ENCODE measurements at regions not wholly inside any gene's neighbourhood (a gene's known extent, or its start where the extent isn't known, plus 50 kb on each side); places are given as distances from the start of the nearest gene placed in this dataset.

- RAD21 ChIA-PET (ENCODE audit: low non-redundant PET in 1 of 2, low total read pairs in 2 of 2, uncharacterized antibody in 2 of 2, unreplicated experiment in 2 of 2): no interaction called here
- no peak for ATAC-seq
- intact Hi-C loops (cut with micrococcal nuclease): no loop called here
- Histone ChIP-seq H3K27me3 (ENCODE audit: insufficient read depth, low read length) (no peaks in the 10 kb centered on the region), H3K27ac (ENCODE audit: low read depth, low read length) (no peak overlapping the region), H3K36me3 (ENCODE audit: control insufficient read depth in 1 of 2, insufficient read depth in 2 of 2, low read length in 2 of 2) (no peaks in the 10 kb centered on the region), H3K4me1 (ENCODE audit: control insufficient read depth in 1 of 2, insufficient read depth in 2 of 2, low read length in 2 of 2) (no peaks in the 10 kb centered on the region), H3K9ac (ENCODE audit: low read length) (no peak overlapping the region), H3K4me2 (ENCODE audit: low read length) (no peak overlapping the region), H2AFZ (ENCODE audit: low read depth, low read length, poor library complexity, severe bottlenecking) (no peak overlapping the region), H3K79me2 (ENCODE audit: insufficient read depth, low read length) (no peaks in the 10 kb centered on the region), H3K4me3 (replicated peaks in 1 of 2; ENCODE audit: low read depth in 1 of 2, low read length in 2 of 2) (no peak overlapping the region), H4K20me1 (ENCODE audit: insufficient read depth) (no peaks in the 10 kb centered on the region), H3K9me2 (ENCODE audit: insufficient read depth) (no peaks in the 10 kb centered on the region; the same call in 1 of the 2 replicates), H3K9me3 (ENCODE audit: control insufficient read depth in 1 of 2, insufficient read depth in 1 of 2, low read depth in 1 of 2, low read length in 2 of 2) (no peaks in the 10 kb centered on the region)
- POLR2A ChIA-PET: no interaction called here
- CTCF ChIA-PET: no interaction called here
- TF ChIP-seq MAX (IDR thresholded peaks at IDR 0.05) (no peak), EZH2 (IDR thresholded peaks at IDR 0.05) (no peak), YY1 (IDR thresholded peaks at IDR 0.05; ENCODE audit: extremely low read depth, insufficient replicate concordance, low read depth, low read length) (no peak), ZFX (IDR thresholded peaks at IDR 0.05) (no peak), JUND (IDR thresholded peaks at IDR 0.05) (no peak), CTCF (IDR thresholded peaks at IDR 0.05 in 2 of 3, conservative IDR thresholded peaks at IDR 0.05 in 1 of 3; ENCODE audit: borderline replicate concordance in 1 of 3, insufficient read depth in 1 of 3, low read depth in 2 of 3, low read length in 2 of 3) (no peak), ZNF274 (IDR thresholded peaks at IDR 0.05; ENCODE audit: low read depth, low read length) (no peak), SP1 (IDR thresholded peaks at IDR 0.05; ENCODE audit: low read depth) (no peak), POLR2AphosphoS5 (IDR thresholded peaks at IDR 0.05; ENCODE audit: low read depth, low read length) (no peak), POLR2A (IDR thresholded peaks at IDR 0.05; ENCODE audit: borderline replicate concordance, extremely low read depth, insufficient read depth, insufficient read length) (no peak), EZH2phosphoT487 (IDR thresholded peaks at IDR 0.05; ENCODE audit: borderline replicate concordance) (no peak), ELF1 (IDR thresholded peaks at IDR 0.05; ENCODE audit: borderline replicate concordance, low read depth) (no peak)
- no TSS peak for BruUV-seq (replicated peaks)
- DNase-seq (ENCODE audit: low read depth, low spot score): no peak
Observed at GRCh38 chr2:192952245-192952644, 757.5 kb upstream of the TMEFF2 start.

Data from HCT116 (cell line).